ENCODE measurements at regions not wholly inside any gene's neighbourhood (a gene's known extent, or its start where the extent isn't known, plus 50 kb on each side); places are given as distances from the start of the nearest gene placed in this dataset.

GRCh38 chr2:49798570-49798969 is 644.3 kb upstream of the FSHR start:
- TF ChIP-seq, protein P1, sequence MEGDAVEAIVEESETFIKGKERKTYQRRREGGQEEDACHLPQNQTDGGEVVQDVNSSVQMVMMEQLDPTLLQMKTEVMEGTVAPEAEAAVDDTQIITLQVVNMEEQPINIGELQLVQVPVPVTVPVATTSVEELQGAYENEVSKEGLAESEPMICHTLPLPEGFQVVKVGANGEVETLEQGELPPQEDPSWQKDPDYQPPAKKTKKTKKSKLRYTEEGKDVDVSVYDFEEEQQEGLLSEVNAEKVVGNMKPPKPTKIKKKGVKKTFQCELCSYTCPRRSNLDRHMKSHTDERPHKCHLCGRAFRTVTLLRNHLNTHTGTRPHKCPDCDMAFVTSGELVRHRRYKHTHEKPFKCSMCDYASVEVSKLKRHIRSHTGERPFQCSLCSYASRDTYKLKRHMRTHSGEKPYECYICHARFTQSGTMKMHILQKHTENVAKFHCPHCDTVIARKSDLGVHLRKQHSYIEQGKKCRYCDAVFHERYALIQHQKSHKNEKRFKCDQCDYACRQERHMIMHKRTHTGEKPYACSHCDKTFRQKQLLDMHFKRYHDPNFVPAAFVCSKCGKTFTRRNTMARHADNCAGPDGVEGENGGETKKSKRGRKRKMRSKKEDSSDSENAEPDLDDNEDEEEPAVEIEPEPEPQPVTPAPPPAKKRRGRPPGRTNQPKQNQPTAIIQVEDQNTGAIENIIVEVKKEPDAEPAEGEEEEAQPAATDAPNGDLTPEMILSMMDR (IDR thresholded peaks at IDR 0.05), result no peak
- no peak for TF ChIP-seq POLR2A (IDR thresholded peaks at IDR 0.05)

Data from thyroid gland (tissue), 4 donors.